Omental fat pad (tissue), 3 donors: ENCODE measurements at regions not wholly inside any gene's neighbourhood (a gene's known extent, or its start where the extent isn't known, plus 50 kb on each side); places are given as distances from the start of the nearest gene placed in this dataset.

Source experiments
- ATAC-seq: fragments of 150-250 bp; one replicate; pipeline ENCODE4 v1.9.1; 2016; ENCODE audit warnings: mild to moderate bottlenecking, moderate library complexity; ENCODE audit not compliant: low FRiP score
- DNase-seq: peaks from one replicate; pipeline ENCODE4 v3.0.0-alpha.2; 2019; ENCODE audit warnings: low spot score
- CTCF ChIP-seq, 3 donors: fragments of 450-650 bp; IDR thresholded peaks; one replicate each; pipeline ENCODE4 v1.5.1; 2016 to 2017; ENCODE audit warnings: antibody characterized with exemption in 3 of 3, mild to moderate bottlenecking in 3 of 3, moderate library complexity in 2 of 3

DNA sequence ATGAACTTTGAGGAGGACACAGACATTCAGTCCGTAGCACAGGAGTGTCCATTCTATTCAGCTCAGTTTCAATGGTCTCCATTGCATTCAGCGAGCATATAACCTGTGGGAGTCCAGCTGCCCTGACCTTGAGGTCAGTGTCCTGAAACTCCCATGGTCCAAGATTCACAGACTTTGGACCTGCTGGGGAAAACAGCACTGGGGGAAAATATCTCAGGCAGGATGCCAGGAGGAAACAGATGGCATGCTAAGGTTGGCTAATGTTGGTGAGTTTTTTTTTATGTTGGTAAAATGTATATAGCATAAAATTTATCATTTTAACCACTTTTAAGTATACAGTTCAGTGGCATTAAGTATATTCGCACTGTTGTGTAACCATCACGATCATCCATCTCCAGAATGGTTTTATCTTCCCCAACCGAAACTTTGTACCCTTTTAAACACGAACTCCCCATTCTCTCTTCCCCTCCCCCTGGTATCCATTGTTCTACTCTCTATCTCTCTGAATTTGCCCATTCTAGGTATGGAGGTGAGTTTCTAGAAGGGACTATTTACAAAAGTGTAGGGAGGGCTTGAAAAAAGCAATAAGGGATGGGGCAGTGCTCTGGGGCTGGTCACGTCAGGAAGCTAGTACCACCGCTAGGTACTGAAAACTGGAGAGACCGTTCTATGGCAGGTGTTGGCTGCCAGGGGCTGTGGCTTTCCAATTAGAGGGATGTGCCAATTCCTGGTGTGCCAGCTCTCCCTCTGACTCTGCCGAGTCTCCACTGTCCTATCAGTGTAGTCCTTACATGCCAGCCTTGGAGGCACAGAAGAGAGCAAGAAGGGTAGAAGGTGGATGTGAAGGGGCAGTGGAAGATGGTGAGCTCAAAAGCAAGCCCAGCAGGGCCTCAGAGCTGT lies 85.3 kb downstream of the FOXD2 start:
- TF ChIP-seq CTCF (IDR thresholded peaks at IDR 0.05) = no peak
- DNase-seq (no peak), ATAC-seq (no peak)

DNA sequence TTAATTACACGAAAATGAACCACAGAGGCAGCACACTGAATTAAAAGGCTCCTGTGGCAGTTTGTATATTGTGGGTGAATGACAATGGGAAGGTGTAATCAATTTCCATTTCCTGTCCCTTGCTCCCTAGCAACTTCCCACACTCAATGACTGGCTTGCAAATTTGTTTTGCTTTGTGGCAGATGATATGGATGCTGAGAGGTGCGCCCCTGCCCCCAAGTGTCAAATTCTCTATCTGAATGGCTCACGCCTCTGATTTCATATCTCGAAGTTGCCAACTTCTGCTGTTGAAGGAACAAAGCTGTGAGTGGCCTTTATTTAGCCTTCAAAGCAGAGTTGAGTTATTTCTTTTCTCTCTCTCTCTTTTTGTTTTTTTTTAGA lies 86.0 kb downstream of the FOXD2 start:
- DNase-seq (no peak), ATAC-seq (no peak)
- no peak for TF ChIP-seq CTCF (IDR thresholded peaks at IDR 0.05)

DNA sequence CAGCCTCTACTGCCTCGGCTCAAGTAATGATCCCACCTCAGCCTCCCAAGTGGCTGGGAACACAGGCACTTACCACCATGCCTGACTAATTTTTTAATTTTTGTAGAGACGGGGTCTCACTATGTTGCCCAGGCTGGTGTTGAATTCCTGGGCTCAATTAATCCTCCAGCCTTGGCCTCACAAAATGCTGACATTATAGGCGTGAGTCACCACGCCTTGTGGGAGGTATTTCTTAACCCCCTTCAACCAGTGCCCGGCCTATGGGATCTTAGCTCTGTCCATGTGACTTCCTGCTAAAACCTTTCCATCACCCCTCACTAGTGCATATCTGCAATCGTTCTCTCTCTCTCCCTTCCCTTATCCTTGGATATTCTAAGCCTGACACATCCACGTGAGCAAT lies 86.4 kb downstream of the FOXD2 start:
- DNase-seq (no peak), ATAC-seq (no peak)
- no peak for TF ChIP-seq CTCF (IDR thresholded peaks at IDR 0.05)

GRCh38 chr1:47527653-47528272 lies 89.9 kb downstream of the FOXD2 start:
- no peak for ATAC-seq
- TF ChIP-seq CTCF (IDR thresholded peaks at IDR 0.05) = no peak

DNA sequence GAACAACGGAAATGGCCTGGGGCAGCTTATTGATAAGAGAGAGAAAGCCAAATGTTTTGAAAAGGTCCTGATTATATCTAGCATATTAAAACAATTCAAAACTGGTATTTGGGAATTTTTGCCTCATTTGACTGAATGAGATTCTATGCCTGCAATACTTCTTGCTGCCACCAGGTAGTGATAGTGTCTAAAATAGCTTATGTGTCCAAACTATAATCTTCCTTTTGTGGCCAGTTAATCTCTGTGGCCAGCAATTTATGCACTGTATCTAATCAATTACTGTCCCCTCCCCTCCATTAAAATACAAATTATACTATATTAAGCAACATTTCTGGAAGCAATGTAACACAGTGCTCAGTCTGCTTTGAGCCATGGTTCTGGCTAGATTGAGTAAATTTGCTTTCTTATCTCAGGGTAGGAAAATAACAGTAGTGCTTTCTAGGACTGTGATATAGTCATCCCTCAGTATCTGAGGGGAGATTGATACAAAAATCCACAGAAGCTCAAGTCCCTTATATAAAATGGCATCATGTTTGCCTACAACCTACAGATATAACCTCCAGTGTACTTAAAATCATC lies 91.8 kb downstream of the FOXD2 start:
- TF ChIP-seq CTCF (IDR thresholded peaks at IDR 0.05) = no peak
- DNase-seq = no peak
- no peak for ATAC-seq

More at GRCh38 chr1:47527653-47528272, 89.9 kb downstream of the FOXD2 start:
- no peak for DNase-seq

GRCh38 chr1:47532921-47533792 lies 95.3 kb downstream of the FOXD2 start:
- TF ChIP-seq CTCF (IDR thresholded peaks at IDR 0.05) = no peak
- DNase-seq (no peak), ATAC-seq (peak; percentile 34)
